ENCODE measurements at regions not wholly inside any gene's neighbourhood (a gene's known extent, or its start where the extent isn't known, plus 50 kb on each side); places are given as distances from the start of the nearest gene placed in this dataset.
"Not testable (repeated sequence)": the region's sequence is repeated elsewhere in the genome, so short reads cannot be mapped to it uniquely, and the experiment has no call there.

DNA sequence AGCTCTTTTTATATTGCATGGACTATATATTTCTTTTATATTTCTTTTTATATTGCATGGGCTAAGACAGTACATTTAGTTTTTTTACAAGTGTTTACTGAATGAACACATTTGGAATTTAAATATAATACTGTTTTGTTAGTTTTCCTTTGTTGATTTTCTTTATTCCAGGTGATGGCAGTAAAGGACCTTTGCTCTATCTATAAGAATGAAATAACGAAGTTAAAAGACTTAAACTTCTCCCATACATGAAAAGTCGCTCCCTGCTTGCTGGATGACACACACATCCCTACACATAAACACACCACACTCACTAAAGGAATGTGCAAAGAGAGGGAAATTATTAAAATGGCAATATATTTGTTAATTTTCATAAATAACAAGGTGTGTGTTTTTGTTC lies 102.5 kb upstream of the ANXA10 start:
- in situ Hi-C loops (cut with HindIII; ENCODE audit: low sequenced_read_pairs) = no loop called here

DNA sequence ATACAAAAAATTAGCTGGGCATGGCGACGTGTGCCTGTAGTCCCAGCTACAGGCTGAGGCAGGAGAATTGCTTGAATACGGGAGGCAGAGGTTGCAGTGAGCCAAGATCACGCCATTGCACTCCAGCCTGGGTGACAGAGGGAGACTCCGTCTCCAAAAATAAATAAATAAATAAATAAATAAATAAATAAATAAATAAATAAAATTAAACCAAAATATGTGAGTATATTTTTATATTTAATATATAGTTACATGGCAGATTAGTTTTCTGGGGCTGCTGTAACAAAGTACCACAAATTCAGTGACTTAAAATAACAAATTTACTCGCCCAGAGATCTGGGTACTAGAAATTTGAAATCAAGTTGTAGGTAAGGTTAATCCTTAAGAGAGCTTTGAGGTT lies 84.2 kb upstream of the ANXA10 start:
- DNase-seq (ENCODE audit: low read depth, low spot score); in situ Hi-C loops (cut with HindIII; ENCODE audit: low sequenced_read_pairs); H3K4me3 ChIP-seq (ENCODE audit: low read depth, low read length): not testable (repeated sequence)

More for the DNA sequence above, 102.5 kb upstream of the ANXA10 start:
- H3K4me3 ChIP-seq (ENCODE audit: low read depth, low read length) = no peak overlapping the region
- TF ChIP-seq, protein P1, sequence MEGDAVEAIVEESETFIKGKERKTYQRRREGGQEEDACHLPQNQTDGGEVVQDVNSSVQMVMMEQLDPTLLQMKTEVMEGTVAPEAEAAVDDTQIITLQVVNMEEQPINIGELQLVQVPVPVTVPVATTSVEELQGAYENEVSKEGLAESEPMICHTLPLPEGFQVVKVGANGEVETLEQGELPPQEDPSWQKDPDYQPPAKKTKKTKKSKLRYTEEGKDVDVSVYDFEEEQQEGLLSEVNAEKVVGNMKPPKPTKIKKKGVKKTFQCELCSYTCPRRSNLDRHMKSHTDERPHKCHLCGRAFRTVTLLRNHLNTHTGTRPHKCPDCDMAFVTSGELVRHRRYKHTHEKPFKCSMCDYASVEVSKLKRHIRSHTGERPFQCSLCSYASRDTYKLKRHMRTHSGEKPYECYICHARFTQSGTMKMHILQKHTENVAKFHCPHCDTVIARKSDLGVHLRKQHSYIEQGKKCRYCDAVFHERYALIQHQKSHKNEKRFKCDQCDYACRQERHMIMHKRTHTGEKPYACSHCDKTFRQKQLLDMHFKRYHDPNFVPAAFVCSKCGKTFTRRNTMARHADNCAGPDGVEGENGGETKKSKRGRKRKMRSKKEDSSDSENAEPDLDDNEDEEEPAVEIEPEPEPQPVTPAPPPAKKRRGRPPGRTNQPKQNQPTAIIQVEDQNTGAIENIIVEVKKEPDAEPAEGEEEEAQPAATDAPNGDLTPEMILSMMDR (IDR thresholded peaks at IDR 0.05; ENCODE audit: low read depth, low read length) = no peak
- DNase-seq (ENCODE audit: low read depth, low spot score) = no peak

DNA sequence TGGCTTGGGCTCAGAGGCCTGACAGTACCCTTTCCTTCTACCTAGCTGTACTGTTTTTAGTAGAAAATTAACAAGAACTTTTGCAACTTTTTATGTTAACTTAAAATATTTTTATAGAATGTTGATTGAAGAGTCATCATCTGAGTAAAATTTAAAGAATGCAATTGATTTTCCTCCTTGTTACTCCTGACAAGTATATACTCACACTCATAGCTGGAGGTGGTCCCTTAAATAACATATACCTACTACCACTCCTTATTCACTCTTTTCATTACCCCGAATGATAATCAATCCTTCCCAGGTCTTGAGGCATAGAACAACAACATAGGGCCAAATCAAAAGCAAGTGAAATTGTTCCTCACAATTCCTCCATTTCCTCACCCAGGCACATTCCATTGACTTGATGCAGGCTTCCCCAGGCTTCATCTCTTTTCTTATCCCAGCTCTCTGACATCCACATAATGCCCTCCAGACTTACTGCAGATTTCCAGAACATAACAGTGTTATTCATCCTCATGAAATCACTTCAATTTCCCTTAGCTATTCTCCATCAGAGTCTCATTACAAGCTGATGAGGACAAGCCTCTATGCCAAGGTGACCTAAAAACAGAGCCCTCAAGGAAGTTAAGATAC lies 73.2 kb upstream of the ANXA10 start:
- TF ChIP-seq, protein P1 (IDR thresholded peaks at IDR 0.05; ENCODE audit: low read depth, low read length) = no peak
- no peak overlapping the region for H3K4me3 ChIP-seq (ENCODE audit: low read depth, low read length)
- in situ Hi-C loops (cut with HindIII; ENCODE audit: low sequenced_read_pairs) = no loop called here
- peak; percentile 30 for DNase-seq (ENCODE audit: low read depth, low spot score)

DNA sequence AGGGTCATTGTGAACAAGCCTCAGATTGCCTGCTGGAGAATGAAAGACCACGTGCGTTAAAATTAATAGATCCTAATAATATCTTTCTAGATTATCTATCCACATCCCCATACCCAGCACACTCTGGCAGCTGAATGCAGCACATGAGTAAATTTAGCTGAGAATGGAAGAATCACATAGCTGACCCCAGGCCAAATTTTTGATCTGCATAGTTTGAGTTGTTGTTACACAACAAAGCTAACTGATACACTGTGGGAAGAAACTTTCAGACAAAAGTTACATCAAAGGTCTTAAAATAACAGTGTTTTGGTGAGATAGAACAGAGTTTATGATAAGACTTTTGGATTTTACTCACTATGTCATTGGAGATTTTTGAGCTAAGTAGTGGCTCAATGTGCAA lies 72.4 kb upstream of the ANXA10 start:
- in situ Hi-C loops (cut with HindIII; ENCODE audit: low sequenced_read_pairs) = no loop called here
- no peak for DNase-seq (ENCODE audit: low read depth, low spot score)
- no peak overlapping the region for H3K4me3 ChIP-seq (ENCODE audit: low read depth, low read length)
- TF ChIP-seq, protein P1 (IDR thresholded peaks at IDR 0.05; ENCODE audit: low read depth, low read length) = no peak

DNA sequence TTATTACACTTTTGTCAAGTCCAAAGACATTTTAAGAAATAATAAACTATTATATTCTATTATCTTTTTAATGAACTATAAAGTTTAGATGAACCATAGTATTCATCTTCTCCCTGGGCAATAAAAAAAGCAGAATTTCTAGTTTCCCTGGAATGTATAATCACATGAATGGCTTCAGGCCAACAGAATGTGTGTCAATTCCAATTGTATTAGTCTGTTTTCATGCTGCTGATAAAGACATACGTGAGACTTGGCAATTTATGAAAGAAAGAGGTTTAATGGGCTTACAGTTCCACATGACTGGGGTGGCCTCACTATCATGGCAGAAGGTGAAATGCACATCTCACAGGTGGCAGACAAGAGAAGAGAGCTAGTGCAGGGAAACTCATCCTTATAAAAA lies 70.7 kb upstream of the ANXA10 start:
- H3K4me3 ChIP-seq (ENCODE audit: low read depth, low read length) = no peak overlapping the region
- DNase-seq (ENCODE audit: low read depth, low spot score) = peak; percentile 4
- TF ChIP-seq, protein P1 (IDR thresholded peaks at IDR 0.05; ENCODE audit: low read depth, low read length) = no peak
- in situ Hi-C loops (cut with HindIII; ENCODE audit: low sequenced_read_pairs) = no loop called here

DNA sequence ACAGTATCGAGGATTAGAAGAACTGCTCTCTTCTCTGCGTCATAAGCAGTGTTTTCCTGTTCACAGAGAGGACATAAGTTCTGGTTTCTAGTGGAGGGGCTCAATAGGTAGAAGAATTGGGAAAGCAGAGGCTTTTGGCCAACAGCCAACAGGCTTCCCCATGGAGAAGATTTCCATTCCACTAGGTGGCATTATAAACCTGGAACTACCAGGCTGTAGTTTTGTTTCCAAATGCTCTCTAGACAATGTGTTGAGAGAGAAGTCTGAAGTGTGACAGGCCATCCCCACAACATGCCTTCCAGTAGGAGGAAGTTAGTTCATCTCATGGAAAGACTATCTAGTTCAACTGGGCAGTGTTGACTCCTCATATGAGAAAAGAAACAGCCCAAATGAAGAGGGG lies 63.8 kb upstream of the ANXA10 start:
- H3K4me3 ChIP-seq (ENCODE audit: low read depth, low read length) = no peak overlapping the region
- no peak for DNase-seq (ENCODE audit: low read depth, low spot score)
- TF ChIP-seq, protein P1 (IDR thresholded peaks at IDR 0.05; ENCODE audit: low read depth, low read length) = no peak
- in situ Hi-C loops (cut with HindIII; ENCODE audit: low sequenced_read_pairs) = no loop called here

DNA sequence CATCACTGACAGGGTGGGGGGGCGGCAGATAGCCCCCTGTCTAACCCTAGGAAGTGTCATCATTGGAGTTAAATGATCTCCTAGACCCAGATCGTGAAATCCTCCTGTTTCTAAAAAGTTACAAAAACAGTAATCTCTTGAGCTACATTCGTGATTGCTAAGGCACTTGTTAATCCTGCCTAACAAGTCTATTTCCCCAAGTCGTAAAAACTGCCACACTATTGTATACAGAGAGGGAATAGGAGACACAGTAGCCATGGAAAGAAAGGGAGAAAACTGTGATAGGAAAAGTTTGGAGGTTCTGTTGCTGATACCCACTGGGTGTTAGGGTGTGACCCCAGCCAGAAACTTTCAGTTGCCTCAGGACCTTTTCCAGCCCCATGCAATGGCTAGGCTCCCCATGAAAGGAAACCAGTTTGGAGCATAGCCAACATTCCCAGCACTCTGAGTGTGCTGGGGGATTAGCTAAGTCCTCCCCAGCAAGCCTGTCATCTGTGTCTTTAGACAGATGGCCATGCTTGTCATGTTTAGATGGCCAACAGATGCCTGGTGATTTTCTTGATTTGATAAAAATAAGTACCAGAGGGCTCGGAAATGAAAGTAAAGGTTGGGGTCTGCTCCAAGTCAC lies 63.3 kb upstream of the ANXA10 start:
- no peak for DNase-seq (ENCODE audit: low read depth, low spot score)
- TF ChIP-seq, protein P1 (IDR thresholded peaks at IDR 0.05; ENCODE audit: low read depth, low read length) = no peak
- no peak overlapping the region for H3K4me3 ChIP-seq (ENCODE audit: low read depth, low read length)
- in situ Hi-C loops (cut with HindIII; ENCODE audit: low sequenced_read_pairs) = no loop called here
